Keratinocyte (primary cell): ENCODE measurements at regions not wholly inside any gene's neighbourhood (a gene's known extent, or its start where the extent isn't known, plus 50 kb on each side); places are given as distances from the start of the nearest gene placed in this dataset.

ENCODE experiments used
- DNase-seq: peaks from one replicate; pipeline ENCODE4 v3.0.0-alpha.2; 2011; ENCODE audit warnings: low read depth, missing footprints, low spot score
- FAIRE-seq: peaks from 2 replicates; lab custom pipeline; 2011; peaks lifted over from hg19 to GRCh38; lab: Jason Lieb, UNC
- H2AFZ ChIP-seq: 2 replicates; pipeline ENCODE4 v1.6.0; 2012; ENCODE audit warnings: low read length, control low read depth, inconsistent platforms; ENCODE audit not compliant: control insufficient read depth
- H3K27ac ChIP-seq: 2 replicates; pipeline ENCODE4 v1.5.1; 2011; ENCODE audit warnings: low read length; ENCODE audit not compliant: control insufficient read depth, insufficient read depth
- H3K27me3 ChIP-seq: 3 replicates; pipeline ENCODE4 v1.6.0; 2011; ENCODE audit warnings: low read length; ENCODE audit not compliant: control insufficient read depth, insufficient read depth; ENCODE audit errors: extremely low read depth
- H3K36me3 ChIP-seq, 2 experiments: 2 replicates in 1 of 2; 3 replicates in 1 of 2; pipeline ENCODE4 v1.5.1; 2011; ENCODE audit warnings: low read length in 2 of 2, mild to moderate bottlenecking in 1 of 2; ENCODE audit not compliant: control insufficient read depth in 2 of 2, insufficient read depth in 2 of 2; ENCODE audit errors: extremely low read depth in 1 of 2
- H3K4me1 ChIP-seq: 3 replicates; pipeline ENCODE4 v1.5.1; 2011; ENCODE audit warnings: low read length; ENCODE audit not compliant: control insufficient read depth, insufficient read depth; ENCODE audit errors: extremely low read depth
- H3K4me2 ChIP-seq: 3 replicates; pipeline ENCODE4 v1.6.0; 2011; ENCODE audit warnings: low read depth, low read length; ENCODE audit not compliant: control insufficient read depth, insufficient read depth; ENCODE audit errors: extremely low read depth
- H3K4me3 ChIP-seq, 3 experiments: fragments of 200-600 bp in 1 of 3; sonication (generic) in 1 of 3; 2 replicates in 2 of 3; 3 replicates in 1 of 3; pipeline ENCODE4 v1.5.1; 2011 to 2016; ENCODE audit warnings: low read length in 3 of 3, mild to moderate bottlenecking in 3 of 3, control low read depth in 2 of 3, inconsistent platforms in 1 of 3, low read depth in 1 of 3, mixed read lengths in 1 of 3, mixed run types in 1 of 3, moderate library complexity in 1 of 3; ENCODE audit not compliant: control insufficient read depth in 2 of 3, insufficient read depth in 2 of 3; ENCODE audit errors: extremely low read depth in 1 of 3
- H3K79me2 ChIP-seq: 2 replicates; pipeline ENCODE4 v1.6.0; 2012; ENCODE audit warnings: low read length; ENCODE audit not compliant: control insufficient read depth, insufficient read depth
- H3K9ac ChIP-seq: 3 replicates; pipeline ENCODE4 v1.6.0; 2011; ENCODE audit warnings: low read length; ENCODE audit not compliant: control insufficient read depth, insufficient read depth; ENCODE audit errors: extremely low read depth
- H3K9me1 ChIP-seq: 3 replicates; pipeline ENCODE4 v1.6.0; 2011; ENCODE audit warnings: low read length; ENCODE audit not compliant: control insufficient read depth, insufficient read depth; ENCODE audit errors: extremely low read depth
- H3K9me3 ChIP-seq: 2 replicates; pipeline ENCODE4 v1.5.1; 2012; ENCODE audit warnings: low read depth, low read length; ENCODE audit not compliant: control insufficient read depth
- H4K20me1 ChIP-seq: 3 replicates; pipeline ENCODE4 v1.6.0; 2011; ENCODE audit warnings: low read length; ENCODE audit not compliant: control insufficient read depth, insufficient read depth; ENCODE audit errors: extremely low read depth
- EZH2 ChIP-seq: IDR thresholded peaks from one replicate; pipeline ENCODE4 v1.6.1; 2012; ENCODE audit warnings: inconsistent platforms, mild to moderate bottlenecking, low read length, moderate library complexity
- dilution Hi-C: fragments of 300-500 bp; cut with MboI; formaldehyde crosslinking; loops from one replicate; pipeline ENCODE4 v1.7.0; 2020; ENCODE audit warnings: low sequenced_read_pairs; ENCODE audit not compliant: extremely low pct_ligation_motif_present
- TF ChIP-seq, protein P1 (sequence below), 3 experiments: IDR thresholded peaks in 1 of 3; conservative IDR thresholded peaks in 1 of 3; optimal IDR thresholded peaks in 1 of 3; 2 replicates in 2 of 3; 3 replicates in 1 of 3; pipeline versions ENCODE3 to v1.5.1; 2011; ENCODE audit warnings: low read length in 3 of 3, mild to moderate bottlenecking in 3 of 3, moderate library complexity in 2 of 3, control low read depth in 1 of 3, inconsistent platforms in 1 of 3; ENCODE audit not compliant: insufficient read depth in 2 of 3; ENCODE audit errors: extremely low read depth in 1 of 3

- Histone ChIP-seq H3K79me2 (no peaks in the 10 kb centered on the region), H3K36me3 (no peaks in the 10 kb centered on the region), H3K4me1 (peaks cover 9% of the 10 kb centered on the region), H3K4me3 (no peak overlapping the region), H2AFZ (no peak overlapping the region), H3K9me1 (no peaks in the 10 kb centered on the region), H3K27me3 (no peaks in the 10 kb centered on the region), H3K27ac (no peak overlapping the region), H4K20me1 (no peaks in the 10 kb centered on the region), H3K9me3 (peaks cover 26% of the 10 kb centered on the region), H3K4me2 (no peak overlapping the region), H3K9ac (no peak overlapping the region)
- dilution Hi-C loops, result no loop called here
- FAIRE-seq (no peak), DNase-seq (no peak)
- TF ChIP-seq, protein P1, sequence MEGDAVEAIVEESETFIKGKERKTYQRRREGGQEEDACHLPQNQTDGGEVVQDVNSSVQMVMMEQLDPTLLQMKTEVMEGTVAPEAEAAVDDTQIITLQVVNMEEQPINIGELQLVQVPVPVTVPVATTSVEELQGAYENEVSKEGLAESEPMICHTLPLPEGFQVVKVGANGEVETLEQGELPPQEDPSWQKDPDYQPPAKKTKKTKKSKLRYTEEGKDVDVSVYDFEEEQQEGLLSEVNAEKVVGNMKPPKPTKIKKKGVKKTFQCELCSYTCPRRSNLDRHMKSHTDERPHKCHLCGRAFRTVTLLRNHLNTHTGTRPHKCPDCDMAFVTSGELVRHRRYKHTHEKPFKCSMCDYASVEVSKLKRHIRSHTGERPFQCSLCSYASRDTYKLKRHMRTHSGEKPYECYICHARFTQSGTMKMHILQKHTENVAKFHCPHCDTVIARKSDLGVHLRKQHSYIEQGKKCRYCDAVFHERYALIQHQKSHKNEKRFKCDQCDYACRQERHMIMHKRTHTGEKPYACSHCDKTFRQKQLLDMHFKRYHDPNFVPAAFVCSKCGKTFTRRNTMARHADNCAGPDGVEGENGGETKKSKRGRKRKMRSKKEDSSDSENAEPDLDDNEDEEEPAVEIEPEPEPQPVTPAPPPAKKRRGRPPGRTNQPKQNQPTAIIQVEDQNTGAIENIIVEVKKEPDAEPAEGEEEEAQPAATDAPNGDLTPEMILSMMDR (optimal IDR thresholded peaks at IDR 0.05 in 1 of 3, IDR thresholded peaks at IDR 0.05 in 1 of 3, conservative IDR thresholded peaks at IDR 0.05 in 1 of 3; ENCODE audit: extremely low read depth in 1 of 3, insufficient read depth in 2 of 3, low read length in 3 of 3), result no peak
- no peak for TF ChIP-seq EZH2
Measured at GRCh38 chr15:75145027-75145841, 56.4 kb upstream of the C15orf39 start.

GRCh38 chr15:75148280-75148679 lies 53.4 kb upstream of the C15orf39 start:
- dilution Hi-C loops, result no loop called here
- Histone ChIP-seq H3K27ac (no peak overlapping the region), H3K79me2 (no peaks in the 10 kb centered on the region), H2AFZ (no peak overlapping the region), H3K27me3 (no peaks in the 10 kb centered on the region), H3K36me3 (no peaks in the 10 kb centered on the region), H3K4me2 (no peak overlapping the region), H4K20me1 (no peaks in the 10 kb centered on the region), H3K9me1 (no peaks in the 10 kb centered on the region), H3K9me3 (peaks cover 20% of the 10 kb centered on the region), H3K4me3 (no peak overlapping the region), H3K4me1 (peaks cover 12% of the 10 kb centered on the region), H3K9ac (no peak overlapping the region)
- DNase-seq (no peak), FAIRE-seq (no peak)
- TF ChIP-seq, protein P1 (optimal IDR thresholded peaks at IDR 0.05 in 1 of 3, IDR thresholded peaks at IDR 0.05 in 1 of 3, conservative IDR thresholded peaks at IDR 0.05 in 1 of 3; ENCODE audit: extremely low read depth in 1 of 3, insufficient read depth in 2 of 3, low read length in 3 of 3), result no peak
- no peak for TF ChIP-seq EZH2
